Activated T-cell treated with anti-CD3 and anti-CD28 coated beads, Interleukin-2, amount 50 U/mL, for 48 hours (primary cell): ENCODE measurements at regions not wholly inside any gene's neighbourhood (a gene's known extent, or its start where the extent isn't known, plus 50 kb on each side); places are given as distances from the start of the nearest gene placed in this dataset.

Source experiments
- DNase-seq, 2 experiments: peaks; one replicate each; pipeline ENCODE4 v3.0.0-alpha.2; 2020

- DNase-seq, result no peak
These were observed 608.3 kb upstream of the SALL1 start for GRCh38 chr16:51759329-51759728.

- no peak for DNase-seq
These were observed 606.9 kb upstream of the SALL1 start for GRCh38 chr16:51757921-51758479.

GRCh38 chr16:51757505-51757904, 606.4 kb upstream of the SALL1 start:
- DNase-seq, result no peak

GRCh38 chr16:51757124-51757470, 606.0 kb upstream of the SALL1 start:
- DNase-seq, result no peak

- DNase-seq, result no peak
These were observed 605.5 kb upstream of the SALL1 start for GRCh38 chr16:51756447-51757123.

GRCh38 chr16:51755577-51756355, 604.7 kb upstream of the SALL1 start:
- DNase-seq, result no peak

- DNase-seq, result no peak
These were observed 604.0 kb upstream of the SALL1 start for GRCh38 chr16:51755039-51755501.

- DNase-seq, result no peak
These were observed 602.5 kb upstream of the SALL1 start for GRCh38 chr16:51753467-51754127.

GRCh38 chr16:51752438-51752995, 601.4 kb upstream of the SALL1 start:
- DNase-seq, result no peak

GRCh38 chr16:51747329-51747728, 596.3 kb upstream of the SALL1 start:
- no peak for DNase-seq

GRCh38 chr16:51734220-51734619, 583.1 kb upstream of the SALL1 start:
- DNase-seq, result no peak

GRCh38 chr16:51733181-51733580, 582.1 kb upstream of the SALL1 start:
- no peak for DNase-seq

GRCh38 chr16:51731160-51731559, 580.1 kb upstream of the SALL1 start:
- DNase-seq, result no peak

- DNase-seq, result no peak
These were observed 572.1 kb upstream of the SALL1 start for GRCh38 chr16:51723036-51723724.

- DNase-seq, result no peak
These were observed 571.4 kb upstream of the SALL1 start for GRCh38 chr16:51722467-51722866.

GRCh38 chr16:51719376-51719775, 568.3 kb upstream of the SALL1 start:
- DNase-seq, result no peak

- DNase-seq, result no peak
These were observed 565.1 kb upstream of the SALL1 start for GRCh38 chr16:51716195-51716594.

GRCh38 chr16:51713502-51713901, 562.4 kb upstream of the SALL1 start:
- no peak for DNase-seq

- DNase-seq, result no peak
These were observed 560.0 kb upstream of the SALL1 start for GRCh38 chr16:51710905-51711563.

- DNase-seq, result no peak
These were observed 559.1 kb upstream of the SALL1 start for GRCh38 chr16:51710186-51710585.

- no peak for DNase-seq
These were observed 557.8 kb upstream of the SALL1 start for GRCh38 chr16:51708861-51709260.

- DNase-seq, result no peak
These were observed 556.6 kb upstream of the SALL1 start for GRCh38 chr16:51707666-51708065.
